NCI-H128 (cell line): ENCODE measurements at regions not wholly inside any gene's neighbourhood (a gene's known extent, or its start where the extent isn't known, plus 50 kb on each side); places are given as distances from the start of the nearest gene placed in this dataset.

Source experiments
- DNase-seq: peaks from one replicate; lab custom pipeline; 2025; ENCODE audit not compliant: unreplicated experiment; lab: John Stamatoyannopoulos, UW

DNA sequence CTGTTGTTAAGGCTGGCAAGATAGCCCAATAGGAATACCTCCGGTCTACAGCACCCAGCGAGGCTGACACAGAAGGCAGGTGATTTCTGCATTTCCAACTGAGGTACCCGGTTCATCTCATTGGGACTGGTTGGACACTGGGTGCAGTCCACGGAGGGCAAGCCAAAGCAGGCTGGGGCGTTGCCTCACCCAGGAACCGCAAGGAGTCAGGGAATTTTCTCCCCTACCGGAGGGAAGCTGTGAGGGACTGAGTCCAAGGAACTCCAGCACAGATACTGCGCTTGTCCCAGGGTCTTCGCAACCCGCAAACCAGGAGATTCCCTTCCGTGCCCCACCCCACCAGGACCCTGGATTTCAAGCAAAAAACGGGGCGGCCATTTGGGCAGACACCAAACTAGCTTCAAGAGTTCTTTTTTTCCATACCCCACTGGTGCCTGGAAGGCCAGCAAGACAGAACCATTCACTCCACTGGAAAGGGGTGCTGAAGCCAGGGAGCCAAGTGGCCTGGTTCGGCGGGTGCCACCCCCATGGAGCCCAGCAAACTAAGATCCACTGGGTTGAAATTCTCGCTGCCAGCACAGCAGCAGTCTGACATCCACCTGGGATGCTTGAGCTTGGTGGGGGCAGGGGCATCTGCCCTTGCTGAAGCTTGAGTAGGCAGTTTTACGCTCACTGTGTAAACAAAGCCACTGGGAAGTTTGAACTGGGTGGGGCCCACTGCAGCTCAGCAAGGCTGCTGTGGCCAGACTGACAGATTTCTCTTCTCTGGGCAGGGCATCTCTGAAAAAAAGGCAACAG lies 647.2 kb downstream of the BNC2 start:
- DNase-seq, result no peak

DNA sequence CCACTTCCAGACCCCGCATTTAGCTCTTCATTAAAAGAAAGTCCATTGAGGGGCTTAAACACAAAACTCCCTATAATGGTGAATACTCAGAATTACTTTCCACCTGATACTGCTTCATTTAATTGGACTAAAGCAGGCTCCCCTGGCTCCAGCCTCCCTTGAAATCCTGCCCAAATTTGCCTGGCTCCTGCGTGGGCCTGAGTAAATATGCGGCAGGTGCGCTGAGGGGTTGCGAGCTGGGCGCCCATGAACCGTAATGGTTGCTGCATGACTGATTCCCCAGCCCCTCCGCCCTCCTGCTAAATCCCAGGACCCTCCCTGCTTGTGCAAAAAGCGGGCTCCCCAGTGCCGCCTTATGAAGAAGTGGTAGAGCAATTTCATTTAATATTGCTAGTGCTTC lies 639.7 kb downstream of the BNC2 start:
- no peak for DNase-seq

DNA sequence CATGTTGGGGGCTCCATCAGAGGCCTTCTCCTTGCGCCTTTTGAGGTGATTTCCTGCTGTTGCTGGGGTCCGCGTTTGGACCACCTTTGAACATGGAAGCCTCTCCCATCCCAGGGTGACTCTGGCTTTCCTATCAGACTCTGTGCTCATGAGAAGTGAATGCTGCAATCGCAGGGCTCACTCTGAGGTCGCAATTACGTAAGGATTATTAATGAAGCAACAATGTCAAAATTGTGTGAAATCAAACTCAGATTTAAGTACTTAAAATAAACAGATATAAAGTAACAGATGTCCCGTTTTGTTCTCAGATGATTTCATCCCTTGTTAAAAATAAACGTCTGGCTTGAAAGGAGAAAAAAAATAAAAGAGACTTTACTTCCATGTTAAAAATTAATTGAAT lies 634.2 kb downstream of the BNC2 start:
- no peak for DNase-seq

DNA sequence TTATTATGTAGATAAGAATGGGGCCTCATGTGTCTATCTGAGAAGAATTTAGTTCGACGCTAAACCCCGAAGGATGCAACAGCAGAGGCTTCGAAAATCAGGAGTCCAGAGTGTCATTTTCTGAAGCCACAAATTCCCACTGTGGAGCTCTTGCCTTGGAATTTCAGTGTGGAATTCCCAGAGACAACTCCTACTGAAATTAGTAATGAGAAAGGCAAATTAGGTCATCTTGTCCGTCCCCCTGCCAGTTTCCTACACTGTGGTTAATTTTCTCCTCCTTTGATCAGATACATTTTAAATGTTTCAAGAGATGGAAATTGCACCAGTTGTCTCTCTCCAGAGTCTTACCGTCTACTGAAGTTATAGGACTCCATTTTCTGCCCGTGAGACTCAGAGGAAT lies 633.6 kb downstream of the BNC2 start:
- no peak for DNase-seq

DNA sequence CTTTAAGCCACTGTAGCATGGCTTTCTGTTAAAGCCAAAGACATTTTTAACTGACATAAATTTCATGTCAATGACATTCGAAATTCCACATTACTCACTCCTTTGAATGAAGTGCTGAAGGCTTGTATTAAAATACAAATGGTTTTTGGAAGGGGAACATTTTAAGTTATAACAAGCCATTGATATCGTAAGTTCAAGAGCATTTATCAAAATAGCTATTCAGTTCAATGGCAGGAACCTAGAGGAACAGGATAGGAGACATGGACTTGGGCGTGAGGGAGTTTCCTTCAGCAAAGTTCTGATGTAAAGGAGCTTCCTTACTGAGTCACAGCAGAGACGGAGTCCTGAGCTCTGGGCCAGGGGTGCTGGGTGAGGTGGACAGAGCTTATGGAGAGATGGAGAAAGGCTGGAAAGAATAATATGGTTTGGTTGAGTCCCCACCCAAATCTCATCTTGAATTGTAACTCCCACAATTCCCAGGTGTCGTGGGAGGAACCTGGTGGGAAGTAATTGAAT lies 631.8 kb downstream of the BNC2 start:
- no peak for DNase-seq

DNA sequence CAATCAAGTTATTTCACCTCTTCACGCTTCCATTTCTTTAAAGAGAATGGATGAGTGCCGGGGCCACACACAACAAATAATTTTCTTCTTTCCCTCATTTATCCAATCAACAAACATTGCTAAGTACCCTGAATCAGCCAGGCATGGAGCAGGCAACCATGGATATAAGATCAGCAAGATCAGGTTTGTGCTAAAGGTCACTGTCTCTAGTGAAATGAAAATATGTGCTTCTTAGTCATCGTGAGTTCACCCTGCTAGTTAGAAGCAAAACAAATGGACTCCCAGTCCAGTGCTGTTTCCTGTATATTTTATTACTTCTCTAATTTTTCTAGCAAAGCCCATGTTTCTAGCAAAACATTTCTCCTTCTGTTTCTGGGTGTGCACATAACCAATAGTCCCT lies 629.2 kb downstream of the BNC2 start:
- DNase-seq, result no peak

DNA sequence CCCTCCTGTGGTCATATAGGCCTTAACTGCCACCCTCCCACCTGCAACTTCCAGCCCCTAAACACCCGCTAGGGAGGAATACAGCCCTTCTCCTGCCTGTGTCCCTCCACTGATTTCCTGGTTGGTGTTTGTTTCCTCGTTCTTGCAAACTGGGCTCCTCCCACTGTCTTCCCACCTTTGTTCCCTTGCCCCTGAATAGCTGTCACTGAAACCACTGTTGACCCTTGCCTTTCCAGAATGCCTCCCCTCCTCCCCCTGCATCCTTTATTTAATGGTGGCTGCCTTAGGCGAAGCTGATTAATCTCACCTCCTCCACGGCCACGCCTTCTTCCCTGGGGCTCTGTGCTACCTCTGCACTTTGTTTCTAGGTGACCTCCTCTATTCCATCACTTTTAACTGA lies 626.7 kb downstream of the BNC2 start:
- DNase-seq, result no peak

DNA sequence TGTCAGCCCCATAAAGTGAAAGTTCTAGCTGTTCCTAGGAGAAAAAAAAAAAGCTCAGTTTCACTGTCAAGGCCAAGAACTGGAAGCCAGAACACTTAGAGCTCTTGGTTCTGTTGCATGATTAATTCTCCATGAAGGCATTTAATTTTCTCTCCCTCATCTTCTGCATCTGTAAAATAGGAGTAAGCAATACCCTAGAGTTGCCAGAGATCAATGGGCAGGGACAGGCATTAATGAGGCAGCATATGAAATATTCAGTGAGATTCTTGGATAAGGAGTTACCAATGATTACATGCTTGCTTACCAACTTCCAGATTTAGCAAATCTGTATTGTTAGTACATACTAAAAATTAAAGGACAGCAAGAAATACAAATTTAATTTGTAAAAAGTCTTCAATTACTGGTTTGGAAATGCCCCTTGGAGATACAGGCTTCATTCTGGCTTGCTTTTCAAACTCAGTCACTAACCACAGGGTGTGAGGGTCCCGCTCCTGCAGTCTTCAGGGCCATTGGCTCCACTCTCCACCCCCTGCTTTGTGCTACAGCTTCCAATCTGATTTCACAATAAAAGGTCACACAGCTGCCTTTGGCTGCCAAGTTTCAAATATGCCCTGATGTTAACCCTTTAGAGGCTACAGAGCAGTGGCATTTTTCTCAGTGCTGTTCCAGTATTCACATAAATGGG lies 624.6 kb downstream of the BNC2 start:
- DNase-seq, result no peak

DNA sequence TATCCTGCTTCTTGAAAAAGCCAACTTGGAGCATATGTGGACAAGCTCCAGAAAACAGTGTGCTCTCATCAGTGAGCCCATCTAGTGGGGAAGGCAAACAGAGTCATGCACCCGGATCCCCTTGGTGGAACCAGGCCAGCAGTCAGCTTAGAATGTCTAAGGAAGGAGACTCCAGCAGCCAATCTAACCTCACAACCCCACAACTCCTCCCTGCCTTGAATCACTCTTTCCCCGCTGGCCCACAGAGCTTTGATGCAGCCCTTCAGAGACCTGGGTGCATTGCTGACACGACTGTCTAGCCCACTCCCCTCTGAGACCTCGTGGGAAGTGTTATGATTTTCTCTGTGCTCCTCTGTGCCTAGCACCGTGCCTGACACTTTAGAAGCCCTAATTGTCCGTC lies 623.7 kb downstream of the BNC2 start:
- DNase-seq, result no peak

DNA sequence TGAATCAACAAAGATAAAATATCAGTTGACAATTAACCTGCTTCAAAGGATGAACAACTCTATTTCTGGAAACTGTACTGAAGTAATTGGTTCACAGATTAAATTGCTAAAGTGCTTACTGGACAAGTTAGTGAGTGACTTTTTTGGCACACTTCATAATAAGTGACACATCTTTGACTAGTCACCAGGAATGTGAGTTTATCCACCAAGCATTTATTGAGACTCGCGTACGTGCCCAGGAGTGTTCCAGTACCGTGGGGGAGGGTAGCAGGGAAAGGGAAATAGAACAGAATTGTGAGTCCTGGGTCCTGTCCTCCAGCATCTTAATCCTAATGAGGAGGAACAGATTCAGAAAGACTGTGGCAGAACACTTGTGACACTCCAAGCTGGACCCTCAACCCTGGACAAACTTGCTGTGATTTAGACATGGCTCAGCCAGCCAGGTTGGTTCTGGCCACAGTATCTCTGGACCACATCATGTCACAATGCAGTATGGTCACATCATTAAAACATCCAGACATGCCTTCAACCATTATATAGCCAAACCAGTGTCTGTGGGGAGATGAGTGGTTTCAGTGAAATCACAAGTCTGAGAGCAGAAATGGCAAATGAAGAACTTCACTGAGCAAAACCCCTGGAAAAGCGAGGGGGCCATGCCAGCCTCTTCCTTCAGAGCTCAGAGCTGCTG lies 623.1 kb downstream of the BNC2 start:
- no peak for DNase-seq

DNA sequence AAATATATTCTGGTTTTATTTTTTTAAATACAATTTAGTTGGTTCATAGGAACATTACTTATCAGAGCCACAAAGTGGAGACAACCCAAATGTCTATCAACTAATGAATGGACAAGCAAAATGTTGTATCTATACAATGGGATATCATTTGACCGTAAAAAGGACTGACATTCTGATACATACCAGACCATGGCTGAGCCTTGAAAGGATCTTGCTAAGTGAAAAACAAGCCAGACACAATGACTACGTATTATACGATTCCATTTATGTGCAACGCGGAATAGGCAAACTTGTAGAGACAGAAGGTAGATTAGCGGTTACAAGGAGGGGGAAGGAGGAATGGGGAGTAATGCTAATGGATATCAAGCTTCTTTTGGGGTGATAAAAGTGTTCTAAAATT lies 621.6 kb downstream of the BNC2 start:
- no peak for DNase-seq

DNA sequence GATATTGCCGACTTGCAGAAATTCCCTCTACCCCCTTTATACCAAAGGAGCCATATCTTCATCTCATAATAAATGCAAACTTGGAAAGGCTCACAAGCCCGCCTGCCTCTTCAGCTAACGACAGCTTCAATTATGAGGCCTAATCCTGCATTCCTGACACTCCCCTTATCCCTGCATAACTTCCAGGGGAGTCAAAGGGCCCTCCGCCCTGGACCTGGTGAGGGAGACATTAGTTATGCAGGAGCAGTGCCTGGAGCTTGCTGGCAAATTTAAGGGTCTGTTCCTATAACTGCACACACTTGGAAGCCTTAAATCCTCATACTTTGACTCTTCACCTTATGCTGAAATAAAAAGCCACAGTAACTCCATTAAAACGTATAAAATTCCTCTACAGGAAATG lies 617.9 kb downstream of the BNC2 start:
- DNase-seq, result no peak

DNA sequence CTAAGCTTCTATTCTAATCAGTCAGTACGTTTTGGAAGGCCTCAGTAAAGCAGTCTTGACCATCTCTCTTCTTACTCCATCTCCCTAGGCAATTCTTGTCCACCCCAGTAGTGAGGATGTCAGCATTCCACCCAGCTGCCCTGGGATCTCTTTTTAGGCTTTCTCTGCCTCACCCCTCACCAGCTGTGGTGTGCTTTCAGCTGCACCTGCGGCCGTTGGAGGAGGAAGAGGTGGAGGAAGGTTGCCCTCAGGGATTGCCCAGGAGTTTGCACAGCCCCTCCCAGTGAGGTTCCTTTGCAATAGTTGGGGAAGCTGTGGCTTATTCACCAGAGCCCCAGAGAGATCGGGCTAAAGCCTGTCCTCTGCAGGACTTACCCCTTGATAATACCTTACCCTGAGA lies 615.8 kb downstream of the BNC2 start:
- DNase-seq, result no peak

DNA sequence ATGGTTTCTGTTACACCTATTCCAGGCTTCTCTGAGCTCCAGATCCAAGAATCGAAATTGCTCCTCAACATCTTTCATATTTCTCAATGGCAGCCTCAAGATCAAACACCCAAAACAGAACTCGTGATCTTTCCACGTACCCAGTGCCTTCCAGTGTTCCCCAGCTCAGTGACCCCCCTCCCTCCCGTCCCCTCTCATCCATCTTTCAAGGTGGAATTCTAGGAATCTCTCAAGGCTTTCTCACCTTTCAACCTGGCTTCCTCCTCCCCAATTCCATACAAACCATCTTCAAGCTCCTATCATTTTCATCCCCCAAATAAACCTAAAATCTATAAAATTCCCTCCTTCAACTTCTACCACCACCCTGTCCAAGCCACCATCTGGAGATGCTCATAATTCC lies 615.3 kb downstream of the BNC2 start:
- no peak for DNase-seq

DNA sequence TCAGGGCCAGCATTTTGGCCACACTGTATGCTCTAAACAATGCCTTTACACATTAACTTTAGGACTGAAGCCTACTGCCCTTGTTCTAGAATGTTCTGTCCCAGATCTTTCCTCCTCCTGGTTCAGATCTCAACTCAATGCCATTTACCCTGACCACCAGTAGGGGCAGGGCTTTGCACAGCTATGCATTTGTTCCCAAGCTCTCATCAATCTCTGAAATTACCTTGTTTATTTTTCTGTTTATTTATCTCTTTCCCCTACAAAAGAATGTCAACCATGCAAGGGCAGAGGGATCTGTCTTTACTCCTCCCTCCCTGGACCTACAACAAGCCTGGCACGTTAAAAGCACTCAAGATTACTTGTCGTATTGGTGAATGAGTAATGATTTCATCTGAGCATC lies 612.9 kb downstream of the BNC2 start:
- DNase-seq, result no peak

DNA sequence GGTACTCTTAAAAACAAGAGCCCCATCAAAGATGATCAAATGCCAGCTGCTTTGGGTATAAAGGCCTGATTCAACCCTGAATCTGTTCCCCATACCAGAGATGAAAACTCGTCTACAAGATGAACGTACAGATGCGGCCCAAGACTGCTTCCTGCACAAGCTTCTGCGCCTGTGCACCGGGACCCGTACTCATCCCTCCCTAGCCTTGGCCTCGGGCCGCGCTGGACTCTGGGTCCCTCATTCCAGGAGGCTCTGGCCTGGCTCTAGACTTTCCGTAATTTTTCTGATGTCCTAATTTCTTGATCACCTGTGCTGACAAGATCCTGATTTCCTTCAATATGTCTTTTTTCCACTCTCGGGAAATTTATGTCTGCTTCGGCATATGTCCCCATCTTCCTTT lies 612.3 kb downstream of the BNC2 start:
- DNase-seq, result no peak

DNA sequence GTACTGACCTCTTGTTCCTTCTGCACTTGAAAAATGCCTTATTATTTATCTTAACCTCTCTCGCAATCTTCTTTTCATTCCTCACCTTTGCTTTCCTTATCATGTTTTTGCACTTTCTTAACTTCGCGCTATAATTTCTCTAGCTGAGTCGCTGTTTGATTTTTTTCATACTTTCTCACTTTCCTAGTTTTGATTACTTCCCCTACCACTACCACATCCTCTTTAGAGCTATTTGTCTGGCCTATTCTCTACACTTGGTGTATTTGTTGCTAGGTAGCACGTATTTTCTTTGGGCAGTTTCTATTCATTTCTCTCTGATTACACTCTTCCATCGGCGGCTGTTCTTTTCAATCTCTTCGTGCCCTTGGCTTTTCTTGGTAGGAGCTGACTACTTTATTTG lies 611.8 kb downstream of the BNC2 start:
- no peak for DNase-seq

DNA sequence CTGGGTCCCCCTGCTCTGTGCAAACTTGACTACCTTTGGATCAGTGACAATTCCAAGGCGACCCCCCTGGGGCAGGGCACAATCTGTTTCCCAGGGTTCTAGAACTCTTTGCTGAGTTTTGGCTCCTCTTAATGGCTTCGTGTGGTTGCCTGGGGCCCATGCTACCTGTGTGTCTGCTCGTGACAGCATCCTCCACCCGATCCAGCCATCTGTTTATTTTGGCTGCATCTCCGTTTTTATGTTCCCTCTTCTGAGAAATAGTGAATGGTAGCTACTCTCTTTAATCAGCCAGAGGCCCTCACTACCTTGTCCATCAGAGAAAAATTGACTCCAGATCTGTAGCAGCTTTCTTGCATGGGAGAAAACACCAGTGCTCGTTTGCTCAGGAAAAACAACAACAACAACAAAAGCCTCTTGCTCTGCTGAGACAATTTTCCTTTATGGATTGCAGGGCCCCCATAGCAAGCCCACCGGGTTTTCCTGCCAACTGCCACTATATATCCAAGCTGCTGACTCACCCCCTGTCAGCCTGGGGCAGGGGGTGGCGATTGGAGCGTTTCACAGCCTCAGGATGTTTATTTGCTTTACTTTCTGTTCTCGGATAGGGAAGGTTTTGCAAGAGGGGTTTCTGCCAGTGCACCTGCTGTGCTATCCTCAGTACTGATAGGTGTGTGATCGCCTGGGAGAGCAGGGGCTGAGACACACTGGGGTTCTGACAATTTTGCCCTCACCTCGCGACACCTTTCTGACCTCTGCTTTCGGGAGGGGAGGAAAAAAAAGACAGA lies 607.8 kb downstream of the BNC2 start:
- DNase-seq, result no peak

DNA sequence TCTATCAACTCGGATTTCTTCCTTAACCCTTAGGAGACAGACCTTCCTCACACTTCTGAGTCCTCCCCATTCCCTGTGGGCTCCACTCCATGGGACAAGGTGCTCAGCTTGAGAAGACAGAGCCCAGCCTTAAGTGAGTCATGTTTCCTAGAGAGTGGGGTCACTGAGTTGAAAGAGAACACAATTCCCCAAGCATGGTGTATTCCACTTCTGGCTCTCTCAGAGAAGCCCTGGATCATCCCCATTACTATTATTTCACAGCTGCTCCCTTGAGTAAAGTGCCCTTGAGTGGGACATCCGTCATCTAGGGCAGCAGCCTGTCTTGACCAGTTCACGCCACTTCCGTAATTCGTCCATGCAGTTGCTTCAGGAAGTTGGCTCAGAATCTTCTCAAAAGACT lies 604.8 kb downstream of the BNC2 start:
- no peak for DNase-seq

DNA sequence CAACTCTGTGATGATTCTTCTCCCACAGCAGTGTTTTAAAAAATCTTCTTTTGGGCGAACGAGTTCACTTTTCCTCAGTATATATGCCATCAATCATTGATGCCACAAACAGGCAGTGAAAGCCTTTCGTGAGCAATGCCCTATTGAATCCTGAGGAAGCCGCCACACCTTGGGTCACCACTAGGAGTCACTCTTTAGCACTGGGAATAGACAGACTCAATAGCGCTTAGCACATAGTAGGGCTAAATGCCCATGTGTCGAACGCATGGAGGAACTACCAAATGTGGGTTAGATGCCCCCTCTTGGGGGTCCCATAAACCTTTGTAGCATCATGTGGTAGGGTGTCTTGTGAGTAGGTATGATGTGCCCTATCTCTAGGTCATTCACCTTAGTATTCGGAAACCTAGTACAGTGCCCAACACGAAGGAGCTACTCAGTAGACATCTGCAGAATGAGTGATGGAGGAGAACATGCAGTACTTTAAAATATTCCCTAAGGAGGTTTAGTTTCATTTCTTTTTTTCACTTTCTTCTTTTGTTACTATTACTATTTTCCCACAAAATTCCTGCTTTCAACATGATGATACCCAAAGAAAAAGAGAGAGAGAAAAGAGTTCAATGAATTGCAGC lies 603.7 kb downstream of the BNC2 start:
- no peak for DNase-seq
